ENCODE measurements at regions not wholly inside any gene's neighbourhood (a gene's known extent, or its start where the extent isn't known, plus 50 kb on each side); places are given as distances from the start of the nearest gene placed in this dataset.

DNA sequence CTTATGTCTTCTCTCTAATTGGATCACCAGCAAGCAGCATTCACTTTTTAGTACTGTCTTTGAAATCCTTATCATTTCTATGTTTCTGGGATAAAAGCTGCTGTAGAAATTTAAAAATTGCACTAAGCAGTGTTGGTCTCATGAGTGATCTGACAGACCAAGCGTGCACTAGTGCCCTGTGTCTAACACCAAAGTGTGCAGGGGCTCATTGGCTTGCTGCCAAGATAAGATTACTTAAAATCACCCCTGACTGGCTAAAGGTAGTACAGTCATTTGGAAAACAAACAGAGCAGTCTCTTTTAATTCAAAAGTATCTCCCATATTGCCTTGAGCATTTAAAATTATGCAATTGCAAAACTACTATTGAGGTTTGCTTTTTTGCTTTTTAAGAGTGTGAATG is 304.6 kb downstream of the ARAP2 start:
- Mint-ChIP-seq H3K27me3 (ENCODE audit: insufficient read depth) (no peaks in the 10 kb centered on the region), H3K4me1 (ENCODE audit: low read depth) (no peaks in the 10 kb centered on the region), H3K4me3 (no peak overlapping the region), H3K36me3 (ENCODE audit: low read depth) (no peaks in the 10 kb centered on the region), H3K9me3 (no peaks in the 10 kb centered on the region; the same call in 1 of the 2 replicates), H3K27ac (no peak overlapping the region)
- no peak for DNase-seq
- TF ChIP-seq, protein P1, sequence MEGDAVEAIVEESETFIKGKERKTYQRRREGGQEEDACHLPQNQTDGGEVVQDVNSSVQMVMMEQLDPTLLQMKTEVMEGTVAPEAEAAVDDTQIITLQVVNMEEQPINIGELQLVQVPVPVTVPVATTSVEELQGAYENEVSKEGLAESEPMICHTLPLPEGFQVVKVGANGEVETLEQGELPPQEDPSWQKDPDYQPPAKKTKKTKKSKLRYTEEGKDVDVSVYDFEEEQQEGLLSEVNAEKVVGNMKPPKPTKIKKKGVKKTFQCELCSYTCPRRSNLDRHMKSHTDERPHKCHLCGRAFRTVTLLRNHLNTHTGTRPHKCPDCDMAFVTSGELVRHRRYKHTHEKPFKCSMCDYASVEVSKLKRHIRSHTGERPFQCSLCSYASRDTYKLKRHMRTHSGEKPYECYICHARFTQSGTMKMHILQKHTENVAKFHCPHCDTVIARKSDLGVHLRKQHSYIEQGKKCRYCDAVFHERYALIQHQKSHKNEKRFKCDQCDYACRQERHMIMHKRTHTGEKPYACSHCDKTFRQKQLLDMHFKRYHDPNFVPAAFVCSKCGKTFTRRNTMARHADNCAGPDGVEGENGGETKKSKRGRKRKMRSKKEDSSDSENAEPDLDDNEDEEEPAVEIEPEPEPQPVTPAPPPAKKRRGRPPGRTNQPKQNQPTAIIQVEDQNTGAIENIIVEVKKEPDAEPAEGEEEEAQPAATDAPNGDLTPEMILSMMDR (IDR thresholded peaks at IDR 0.05): no peak

DNA sequence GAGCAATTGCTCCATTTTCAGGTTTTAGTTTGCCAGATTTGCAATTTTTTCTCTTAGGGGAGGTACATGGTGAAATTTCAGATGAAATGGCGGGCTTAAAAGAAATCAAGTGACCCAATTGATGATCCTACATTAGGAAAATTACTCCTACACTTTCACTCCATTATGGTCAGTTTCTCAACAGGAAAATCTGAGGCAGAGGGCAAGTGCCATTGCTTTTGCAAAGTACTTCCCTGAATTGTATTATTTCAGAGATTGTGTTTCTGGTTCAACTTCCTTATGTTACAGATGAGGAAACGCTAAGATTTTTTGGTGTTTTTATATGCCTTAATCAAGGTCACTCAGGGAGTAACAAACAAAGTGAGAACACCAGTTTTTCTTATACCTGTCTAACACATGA is 302.2 kb downstream of the ARAP2 start:
- Mint-ChIP-seq H3K36me3 (ENCODE audit: low read depth) (no peaks in the 10 kb centered on the region), H3K9me3 (peaks cover 12% of the 10 kb centered on the region; the same call in 1 of the 2 replicates)

DNA sequence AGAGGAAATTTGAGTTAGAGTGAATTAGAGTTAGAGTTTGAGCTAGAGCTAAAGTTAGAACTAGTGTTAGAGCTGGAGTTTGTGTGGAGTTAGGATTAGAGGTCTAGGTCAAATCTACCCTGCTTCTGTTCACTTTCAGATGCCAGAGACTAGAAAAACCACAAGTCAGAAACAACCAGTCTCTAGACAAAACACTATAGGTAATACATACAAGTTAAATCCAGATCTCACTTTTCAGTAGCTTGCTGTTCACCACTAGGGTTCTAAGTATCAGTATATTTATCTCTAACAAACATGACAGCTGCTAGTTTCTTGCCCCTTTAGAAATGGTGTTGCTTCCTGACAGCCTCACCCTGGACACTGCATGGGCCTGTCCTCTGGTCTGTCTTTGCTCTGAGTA is 300.7 kb downstream of the ARAP2 start:
- no peaks in the 10 kb centered on the region for H3K4me1 Mint-ChIP-seq (ENCODE audit: low read depth)
- peaks cover 18% of the 10 kb centered on the region; the same call in 1 of the 2 replicates for H3K9me3 Mint-ChIP-seq
- no peaks in the 10 kb centered on the region for H3K36me3 Mint-ChIP-seq (ENCODE audit: low read depth)
- TF ChIP-seq, protein P1 (IDR thresholded peaks at IDR 0.05): no peak
- no peaks in the 10 kb centered on the region; the same call in 1 of the 2 replicates for H3K27me3 Mint-ChIP-seq (ENCODE audit: insufficient read depth)
- H3K4me3 Mint-ChIP-seq: no peak overlapping the region
- H3K27ac Mint-ChIP-seq: no peak overlapping the region
- no peak for DNase-seq

More for the DNA sequence above, 302.2 kb downstream of the ARAP2 start:
- no peaks in the 10 kb centered on the region; the same call in 1 of the 2 replicates for H3K27me3 Mint-ChIP-seq (ENCODE audit: insufficient read depth)
- no peak overlapping the region for H3K4me3 Mint-ChIP-seq
- TF ChIP-seq, protein P1 (IDR thresholded peaks at IDR 0.05): no peak
- no peak overlapping the region for H3K27ac Mint-ChIP-seq
- DNase-seq: no peak
- no peaks in the 10 kb centered on the region for H3K4me1 Mint-ChIP-seq (ENCODE audit: low read depth)

DNA sequence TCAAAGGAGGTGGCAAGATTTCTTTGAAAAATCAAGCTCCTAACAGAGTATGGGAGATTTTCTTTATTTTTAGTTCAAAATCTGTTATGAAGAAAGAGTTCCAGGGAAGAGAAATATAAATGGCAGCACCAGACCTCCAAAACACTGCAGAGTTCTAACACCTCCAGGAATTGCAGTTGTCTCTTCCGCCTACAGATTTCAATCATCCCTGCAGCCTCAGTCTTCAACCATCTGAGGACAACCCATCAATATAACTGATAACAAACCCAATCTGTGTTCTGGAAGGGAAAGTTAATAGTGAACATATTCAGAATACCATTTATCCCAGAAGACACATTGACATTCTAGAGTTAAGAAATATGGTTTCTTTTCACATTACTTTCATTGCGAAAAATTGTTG is 296.1 kb downstream of the ARAP2 start:
- H3K4me3 Mint-ChIP-seq: no peak overlapping the region
- H3K9me3 Mint-ChIP-seq: peaks cover 33% of the 10 kb centered on the region
- no peak overlapping the region for H3K27ac Mint-ChIP-seq
- H3K4me1 Mint-ChIP-seq (ENCODE audit: low read depth): no peaks in the 10 kb centered on the region
- TF ChIP-seq, protein P1 (IDR thresholded peaks at IDR 0.05): no peak
- no peaks in the 10 kb centered on the region for H3K36me3 Mint-ChIP-seq (ENCODE audit: low read depth)
- H3K27me3 Mint-ChIP-seq (ENCODE audit: insufficient read depth): no peaks in the 10 kb centered on the region; the same call in 1 of the 2 replicates
- no peak for DNase-seq

DNA sequence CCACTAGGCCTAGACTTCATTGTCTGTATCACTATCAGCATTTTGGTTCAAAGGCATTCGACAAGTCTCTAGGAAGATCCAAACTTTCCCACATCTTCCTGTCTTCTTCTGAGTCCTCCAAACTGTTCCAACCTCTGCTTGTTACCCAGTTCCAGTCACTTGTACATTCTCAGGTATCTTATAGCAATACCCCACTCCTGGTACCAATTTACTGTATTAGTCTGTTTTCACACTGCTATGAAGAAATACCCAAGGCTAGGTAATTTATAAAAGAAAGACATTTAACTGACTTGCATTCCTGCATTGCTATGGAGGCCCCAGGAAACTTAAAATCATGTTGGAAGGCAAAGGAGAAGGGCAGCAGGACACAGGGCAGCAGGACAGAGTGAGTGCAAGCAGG is 293.9 kb downstream of the ARAP2 start:
- H3K4me1 Mint-ChIP-seq (ENCODE audit: low read depth): no peaks in the 10 kb centered on the region
- TF ChIP-seq, protein P1 (IDR thresholded peaks at IDR 0.05): no peak
- H3K27ac Mint-ChIP-seq: no peak overlapping the region
- H3K9me3 Mint-ChIP-seq: peaks cover 45% of the 10 kb centered on the region
- DNase-seq: no peak
- H3K4me3 Mint-ChIP-seq: no peak overlapping the region
- H3K36me3 Mint-ChIP-seq (ENCODE audit: low read depth): no peaks in the 10 kb centered on the region
- peaks cover 1% of the 10 kb centered on the region for H3K27me3 Mint-ChIP-seq (ENCODE audit: insufficient read depth)

DNA sequence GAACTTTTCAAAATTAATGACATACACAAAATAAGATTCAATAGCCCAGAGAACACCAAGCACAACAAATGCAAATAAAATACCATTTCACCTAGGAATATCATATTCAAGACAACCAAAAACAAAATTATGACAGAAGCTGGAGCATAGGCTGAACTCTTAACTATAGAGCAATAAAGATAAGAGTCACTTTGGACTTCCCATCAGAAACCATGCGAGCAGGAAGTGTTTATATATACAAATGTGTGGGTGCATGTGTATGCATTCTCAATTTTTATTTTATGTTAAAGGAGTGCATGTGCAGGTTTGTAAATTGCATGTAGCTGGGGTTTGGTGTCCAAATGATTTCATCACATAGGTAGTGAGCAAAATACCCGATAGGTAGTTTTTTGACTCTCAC is 291.6 kb downstream of the ARAP2 start:
- Mint-ChIP-seq H3K4me1 (ENCODE audit: low read depth) (no peaks in the 10 kb centered on the region), H3K27ac (no peak overlapping the region), H3K4me3 (no peak overlapping the region), H3K9me3 (peaks cover 53% of the 10 kb centered on the region), H3K36me3 (ENCODE audit: low read depth) (no peaks in the 10 kb centered on the region), H3K27me3 (ENCODE audit: insufficient read depth) (peaks cover 1% of the 10 kb centered on the region; the same call in 1 of the 2 replicates)
- TF ChIP-seq, protein P1 (IDR thresholded peaks at IDR 0.05): no peak
- no peak for DNase-seq

Data from HFFc6 (cell line).